ENCODE measurements at regions not wholly inside any gene's neighbourhood (a gene's known extent, or its start where the extent isn't known, plus 50 kb on each side); places are given as distances from the start of the nearest gene placed in this dataset.

- TF ChIP-seq, protein P1, sequence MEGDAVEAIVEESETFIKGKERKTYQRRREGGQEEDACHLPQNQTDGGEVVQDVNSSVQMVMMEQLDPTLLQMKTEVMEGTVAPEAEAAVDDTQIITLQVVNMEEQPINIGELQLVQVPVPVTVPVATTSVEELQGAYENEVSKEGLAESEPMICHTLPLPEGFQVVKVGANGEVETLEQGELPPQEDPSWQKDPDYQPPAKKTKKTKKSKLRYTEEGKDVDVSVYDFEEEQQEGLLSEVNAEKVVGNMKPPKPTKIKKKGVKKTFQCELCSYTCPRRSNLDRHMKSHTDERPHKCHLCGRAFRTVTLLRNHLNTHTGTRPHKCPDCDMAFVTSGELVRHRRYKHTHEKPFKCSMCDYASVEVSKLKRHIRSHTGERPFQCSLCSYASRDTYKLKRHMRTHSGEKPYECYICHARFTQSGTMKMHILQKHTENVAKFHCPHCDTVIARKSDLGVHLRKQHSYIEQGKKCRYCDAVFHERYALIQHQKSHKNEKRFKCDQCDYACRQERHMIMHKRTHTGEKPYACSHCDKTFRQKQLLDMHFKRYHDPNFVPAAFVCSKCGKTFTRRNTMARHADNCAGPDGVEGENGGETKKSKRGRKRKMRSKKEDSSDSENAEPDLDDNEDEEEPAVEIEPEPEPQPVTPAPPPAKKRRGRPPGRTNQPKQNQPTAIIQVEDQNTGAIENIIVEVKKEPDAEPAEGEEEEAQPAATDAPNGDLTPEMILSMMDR (IDR thresholded peaks at IDR 0.05), result peak in 1 of 12 donors; percentile 16
- no peak for TF ChIP-seq POLR2A (IDR thresholded peaks at IDR 0.05)
Observed at GRCh38 chr12:63086149-63086915, 64.7 kb downstream of the AVPR1A start.
